Keratinocyte (primary cell): ENCODE measurements at regions not wholly inside any gene's neighbourhood (a gene's known extent, or its start where the extent isn't known, plus 50 kb on each side); places are given as distances from the start of the nearest gene placed in this dataset.

ENCODE experiments used
- DNase-seq: peaks from one replicate; pipeline ENCODE4 v3.0.0-alpha.2; 2011; ENCODE audit warnings: low read depth, missing footprints, low spot score
- FAIRE-seq: peaks from 2 replicates; lab custom pipeline; 2011; peaks lifted over from hg19 to GRCh38; lab: Jason Lieb, UNC
- H2AFZ ChIP-seq: 2 replicates; pipeline ENCODE4 v1.6.0; 2012; ENCODE audit warnings: low read length, control low read depth, inconsistent platforms; ENCODE audit not compliant: control insufficient read depth
- H3K27ac ChIP-seq: 2 replicates; pipeline ENCODE4 v1.5.1; 2011; ENCODE audit warnings: low read length; ENCODE audit not compliant: control insufficient read depth, insufficient read depth
- H3K27me3 ChIP-seq: 3 replicates; pipeline ENCODE4 v1.6.0; 2011; ENCODE audit warnings: low read length; ENCODE audit not compliant: control insufficient read depth, insufficient read depth; ENCODE audit errors: extremely low read depth
- H3K36me3 ChIP-seq, 2 experiments: 2 replicates in 1 of 2; 3 replicates in 1 of 2; pipeline ENCODE4 v1.5.1; 2011; ENCODE audit warnings: low read length in 2 of 2, mild to moderate bottlenecking in 1 of 2; ENCODE audit not compliant: control insufficient read depth in 2 of 2, insufficient read depth in 2 of 2; ENCODE audit errors: extremely low read depth in 1 of 2
- H3K4me1 ChIP-seq: 3 replicates; pipeline ENCODE4 v1.5.1; 2011; ENCODE audit warnings: low read length; ENCODE audit not compliant: control insufficient read depth, insufficient read depth; ENCODE audit errors: extremely low read depth
- H3K4me2 ChIP-seq: 3 replicates; pipeline ENCODE4 v1.6.0; 2011; ENCODE audit warnings: low read depth, low read length; ENCODE audit not compliant: control insufficient read depth, insufficient read depth; ENCODE audit errors: extremely low read depth
- H3K4me3 ChIP-seq, 3 experiments: fragments of 200-600 bp in 1 of 3; sonication (generic) in 1 of 3; 2 replicates in 2 of 3; 3 replicates in 1 of 3; pipeline ENCODE4 v1.5.1; 2011 to 2016; ENCODE audit warnings: low read length in 3 of 3, mild to moderate bottlenecking in 3 of 3, control low read depth in 2 of 3, inconsistent platforms in 1 of 3, low read depth in 1 of 3, mixed read lengths in 1 of 3, mixed run types in 1 of 3, moderate library complexity in 1 of 3; ENCODE audit not compliant: control insufficient read depth in 2 of 3, insufficient read depth in 2 of 3; ENCODE audit errors: extremely low read depth in 1 of 3
- H3K79me2 ChIP-seq: 2 replicates; pipeline ENCODE4 v1.6.0; 2012; ENCODE audit warnings: low read length; ENCODE audit not compliant: control insufficient read depth, insufficient read depth
- H3K9ac ChIP-seq: 3 replicates; pipeline ENCODE4 v1.6.0; 2011; ENCODE audit warnings: low read length; ENCODE audit not compliant: control insufficient read depth, insufficient read depth; ENCODE audit errors: extremely low read depth
- H3K9me1 ChIP-seq: 3 replicates; pipeline ENCODE4 v1.6.0; 2011; ENCODE audit warnings: low read length; ENCODE audit not compliant: control insufficient read depth, insufficient read depth; ENCODE audit errors: extremely low read depth
- H3K9me3 ChIP-seq: 2 replicates; pipeline ENCODE4 v1.5.1; 2012; ENCODE audit warnings: low read depth, low read length; ENCODE audit not compliant: control insufficient read depth
- H4K20me1 ChIP-seq: 3 replicates; pipeline ENCODE4 v1.6.0; 2011; ENCODE audit warnings: low read length; ENCODE audit not compliant: control insufficient read depth, insufficient read depth; ENCODE audit errors: extremely low read depth
- CTCF ChIP-seq, 3 experiments: IDR thresholded peaks in 1 of 3; conservative IDR thresholded peaks in 1 of 3; optimal IDR thresholded peaks in 1 of 3; 2 replicates in 2 of 3; 3 replicates in 1 of 3; pipeline versions ENCODE3 to v1.5.1; 2011; ENCODE audit warnings: low read length in 3 of 3, mild to moderate bottlenecking in 3 of 3, moderate library complexity in 2 of 3, control low read depth in 1 of 3, inconsistent platforms in 1 of 3; ENCODE audit not compliant: insufficient read depth in 2 of 3; ENCODE audit errors: extremely low read depth in 1 of 3
- EZH2 ChIP-seq: IDR thresholded peaks from one replicate; pipeline ENCODE4 v1.6.1; 2012; ENCODE audit warnings: inconsistent platforms, mild to moderate bottlenecking, low read length, moderate library complexity
- dilution Hi-C: fragments of 300-500 bp; cut with MboI; formaldehyde crosslinking; loops from one replicate; pipeline ENCODE4 v1.7.0; 2020; ENCODE audit warnings: low sequenced_read_pairs; ENCODE audit not compliant: extremely low pct_ligation_motif_present

- H3K9me3 ChIP-seq: no peaks in the 10 kb centered on the region
- TF ChIP-seq EZH2: no peak
- no peak for TF ChIP-seq CTCF (optimal IDR thresholded peaks at IDR 0.05 in 1 of 3, IDR thresholded peaks at IDR 0.05 in 1 of 3, conservative IDR thresholded peaks at IDR 0.05 in 1 of 3; ENCODE audit: extremely low read depth in 1 of 3, insufficient read depth in 2 of 3, low read length in 3 of 3)
- no peaks in the 10 kb centered on the region for H3K9me1 ChIP-seq
- H3K79me2 ChIP-seq: no peaks in the 10 kb centered on the region
- H3K9ac ChIP-seq: no peak overlapping the region
- no peak overlapping the region for H3K4me3 ChIP-seq
- H3K27me3 ChIP-seq: no peaks in the 10 kb centered on the region
- FAIRE-seq: no peak
- no peaks in the 10 kb centered on the region for H3K36me3 ChIP-seq
- no peak overlapping the region for H3K27ac ChIP-seq
- dilution Hi-C loops: no loop called here
- no peaks in the 10 kb centered on the region for H4K20me1 ChIP-seq
- no peak for DNase-seq
- H3K4me2 ChIP-seq: no peak overlapping the region
- H2AFZ ChIP-seq: no peak overlapping the region
- H3K4me1 ChIP-seq: peaks cover 5% of the 10 kb centered on the region
These were observed 57.9 kb upstream of the STK38L start for GRCh38 chr12:27186022-27186839.

- H3K9me3 ChIP-seq: no peaks in the 10 kb centered on the region
- no peaks in the 10 kb centered on the region for H3K79me2 ChIP-seq
- H2AFZ ChIP-seq: no peak overlapping the region
- FAIRE-seq (no peak), DNase-seq (no peak)
- no peaks in the 10 kb centered on the region for H3K9me1 ChIP-seq
- dilution Hi-C loops: no loop called here
- H3K9ac ChIP-seq: no peak overlapping the region
- no peak overlapping the region for H3K4me3 ChIP-seq
- H3K27ac ChIP-seq: no peak overlapping the region
- no peaks in the 10 kb centered on the region for H3K27me3 ChIP-seq
- no peaks in the 10 kb centered on the region for H3K36me3 ChIP-seq
- peaks cover 5% of the 10 kb centered on the region for H3K4me1 ChIP-seq
- H4K20me1 ChIP-seq: no peaks in the 10 kb centered on the region
- no peak overlapping the region for H3K4me2 ChIP-seq
- TF ChIP-seq EZH2: no peak
- TF ChIP-seq CTCF (optimal IDR thresholded peaks at IDR 0.05 in 1 of 3, IDR thresholded peaks at IDR 0.05 in 1 of 3, conservative IDR thresholded peaks at IDR 0.05 in 1 of 3; ENCODE audit: extremely low read depth in 1 of 3, insufficient read depth in 2 of 3, low read length in 3 of 3): no peak
These were observed 56.4 kb upstream of the STK38L start for GRCh38 chr12:27187697-27188096.
